Bronchial epithelial cell (primary cell): ENCODE measurements at regions not wholly inside any gene's neighbourhood (a gene's known extent, or its start where the extent isn't known, plus 50 kb on each side); places are given as distances from the start of the nearest gene placed in this dataset.

Experiments
- DNase-seq: peaks from one replicate; pipeline ENCODE4 v3.0.0-alpha.2; 2010; ENCODE audit warnings: low read depth
- FAIRE-seq: peaks from 2 replicates; lab custom pipeline; 2011; peaks lifted over from hg19 to GRCh38; lab: Jason Lieb, UNC
- H3K27me3 ChIP-seq: 2 replicates; pipeline ENCODE4 v1.5.1; 2011; ENCODE audit warnings: low read length; ENCODE audit not compliant: control insufficient read depth, insufficient read depth
- H3K36me3 ChIP-seq: 2 replicates; pipeline ENCODE4 v1.5.1; 2011; ENCODE audit warnings: low read length; ENCODE audit not compliant: control insufficient read depth, insufficient read depth
- H3K4me3 ChIP-seq: 2 replicates; pipeline ENCODE4 v1.5.1; 2011; ENCODE audit warnings: mild to moderate bottlenecking, low read depth, low read length, control low read depth
- TF ChIP-seq, protein P1 (sequence below): IDR thresholded peaks from 2 replicates; pipeline ENCODE4 v1.5.1; 2011; ENCODE audit warnings: mild to moderate bottlenecking, moderate library complexity, low read length, control low read depth, inconsistent platforms; ENCODE audit not compliant: insufficient read depth, severe bottlenecking

- Histone ChIP-seq H3K4me3 (no peak overlapping the region), H3K27me3 (no peaks in the 10 kb centered on the region), H3K36me3 (no peaks in the 10 kb centered on the region)
- TF ChIP-seq, protein P1, sequence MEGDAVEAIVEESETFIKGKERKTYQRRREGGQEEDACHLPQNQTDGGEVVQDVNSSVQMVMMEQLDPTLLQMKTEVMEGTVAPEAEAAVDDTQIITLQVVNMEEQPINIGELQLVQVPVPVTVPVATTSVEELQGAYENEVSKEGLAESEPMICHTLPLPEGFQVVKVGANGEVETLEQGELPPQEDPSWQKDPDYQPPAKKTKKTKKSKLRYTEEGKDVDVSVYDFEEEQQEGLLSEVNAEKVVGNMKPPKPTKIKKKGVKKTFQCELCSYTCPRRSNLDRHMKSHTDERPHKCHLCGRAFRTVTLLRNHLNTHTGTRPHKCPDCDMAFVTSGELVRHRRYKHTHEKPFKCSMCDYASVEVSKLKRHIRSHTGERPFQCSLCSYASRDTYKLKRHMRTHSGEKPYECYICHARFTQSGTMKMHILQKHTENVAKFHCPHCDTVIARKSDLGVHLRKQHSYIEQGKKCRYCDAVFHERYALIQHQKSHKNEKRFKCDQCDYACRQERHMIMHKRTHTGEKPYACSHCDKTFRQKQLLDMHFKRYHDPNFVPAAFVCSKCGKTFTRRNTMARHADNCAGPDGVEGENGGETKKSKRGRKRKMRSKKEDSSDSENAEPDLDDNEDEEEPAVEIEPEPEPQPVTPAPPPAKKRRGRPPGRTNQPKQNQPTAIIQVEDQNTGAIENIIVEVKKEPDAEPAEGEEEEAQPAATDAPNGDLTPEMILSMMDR, result no peak
- FAIRE-seq (no peak), DNase-seq (no peak)
Observed at GRCh38 chrX:46250151-46250550, 295.1 kb downstream of the ZNF674 start.

DNA sequence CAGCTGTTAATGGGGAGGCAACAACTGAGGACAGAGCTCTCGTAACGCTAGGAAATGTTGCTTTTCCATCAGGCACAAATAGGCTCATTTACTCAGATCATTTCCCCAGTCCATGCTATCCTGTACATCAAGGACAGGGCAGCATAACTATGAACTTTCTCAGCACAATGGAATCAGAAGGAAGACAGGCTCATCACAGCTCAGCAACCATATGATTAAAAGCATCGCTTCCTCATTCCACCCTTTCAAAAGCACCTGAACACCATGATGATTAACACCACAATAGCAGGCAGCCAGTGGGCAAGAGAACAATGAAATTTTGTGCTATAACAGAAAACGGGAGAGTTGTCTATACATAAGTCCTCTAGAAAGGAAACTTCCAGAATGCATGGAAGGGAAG lies 297.8 kb downstream of the ZNF674 start:
- FAIRE-seq (no peak), DNase-seq (peak; percentile 47)
- TF ChIP-seq, protein P1, result no peak

GRCh38 chrX:46244451-46244850 lies 300.8 kb downstream of the ZNF674 start:
- TF ChIP-seq, protein P1, result no peak
- no peak for FAIRE-seq

More for the DNA sequence above, 297.8 kb downstream of the ZNF674 start:
- H3K36me3 ChIP-seq, result no peaks in the 10 kb centered on the region
- no peak overlapping the region for H3K4me3 ChIP-seq
- no peaks in the 10 kb centered on the region for H3K27me3 ChIP-seq

GRCh38 chrX:46236411-46236810 lies 308.8 kb downstream of the ZNF674 start:
- no peak for DNase-seq
- H3K27me3 ChIP-seq, result no peaks in the 10 kb centered on the region
- H3K36me3 ChIP-seq, result no peaks in the 10 kb centered on the region
- no peak overlapping the region for H3K4me3 ChIP-seq
- FAIRE-seq, result no peak
- TF ChIP-seq, protein P1, result no peak

More at GRCh38 chrX:46244451-46244850, 300.8 kb downstream of the ZNF674 start:
- H3K4me3 ChIP-seq, result no peak overlapping the region
- H3K36me3 ChIP-seq, result no peaks in the 10 kb centered on the region
- no peak for DNase-seq
- H3K27me3 ChIP-seq, result no peaks in the 10 kb centered on the region

- FAIRE-seq (no peak), DNase-seq (peak; percentile 20)
- H3K36me3 ChIP-seq, result no peaks in the 10 kb centered on the region
- H3K27me3 ChIP-seq, result no peaks in the 10 kb centered on the region
- TF ChIP-seq, protein P1, result no peak
- H3K4me3 ChIP-seq, result no peak overlapping the region
Observed at GRCh38 chrX:46235778-46236177, 309.4 kb downstream of the ZNF674 start.

DNA sequence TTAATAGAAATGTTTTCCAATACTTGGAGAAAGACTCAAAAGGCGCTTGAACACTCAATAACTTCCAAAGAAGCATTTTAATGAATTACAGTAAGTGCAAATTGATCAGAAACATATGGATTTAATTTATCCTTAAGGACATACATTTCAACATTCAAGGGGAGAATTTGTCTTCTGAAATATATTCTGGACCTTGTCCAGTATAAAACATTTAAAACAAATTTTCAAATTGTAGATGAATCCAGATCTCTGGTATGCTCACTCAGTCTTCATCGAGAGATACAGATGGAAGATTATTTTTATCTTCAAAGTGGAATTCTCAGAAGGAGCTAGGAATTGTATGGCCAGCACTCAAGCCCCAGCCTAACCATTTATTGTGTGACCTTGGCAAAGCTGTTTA lies 310.4 kb downstream of the ZNF674 start:
- FAIRE-seq, result no peak
- H3K27me3 ChIP-seq, result no peaks in the 10 kb centered on the region
- no peaks in the 10 kb centered on the region for H3K36me3 ChIP-seq
- TF ChIP-seq, protein P1, result no peak
- H3K4me3 ChIP-seq, result no peak overlapping the region
- DNase-seq, result no peak
